Neuronal stem cell (in vitro differentiated cells): ENCODE measurements at regions not wholly inside any gene's neighbourhood (a gene's known extent, or its start where the extent isn't known, plus 50 kb on each side); places are given as distances from the start of the nearest gene placed in this dataset.
A peak's percentile ranks its signal among the peaks of the same experiment; 100 is the strongest.
"Not testable (repeated sequence)": the region's sequence is repeated elsewhere in the genome, so short reads cannot be mapped to it uniquely, and the experiment has no call there.

ENCODE experiments used
- DNase-seq: peaks from one replicate; pipeline ENCODE4 v3.0.0-alpha.2; 2013; ENCODE audit warnings: low spot score
- H2AFZ ChIP-seq: one replicate; pipeline ENCODE4 v1.6.1; 2013; ENCODE audit warnings: mild to moderate bottlenecking, low read length, inconsistent platforms
- H2AK5ac ChIP-seq: 2 replicates; pipeline ENCODE4 v1.6.1; 2013; ENCODE audit warnings: low read depth, mild to moderate bottlenecking, inconsistent platforms, low read length, moderate library complexity, mixed read lengths
- H2BK120ac ChIP-seq: 2 replicates; pipeline ENCODE4 v1.6.1; 2013; ENCODE audit warnings: low read depth, mild to moderate bottlenecking, inconsistent platforms, low read length, moderate library complexity, mixed read lengths
- H2BK12ac ChIP-seq: one replicate; pipeline ENCODE4 v1.6.1; 2013; ENCODE audit warnings: low read length, inconsistent platforms
- H2BK15ac ChIP-seq: 2 replicates; pipeline ENCODE4 v1.6.1; 2013; ENCODE audit warnings: mild to moderate bottlenecking, low read length, inconsistent platforms, mixed read lengths
- H2BK5ac ChIP-seq: one replicate; pipeline ENCODE4 v1.6.1; 2013; ENCODE audit warnings: inconsistent platforms, mild to moderate bottlenecking, low read length, moderate library complexity
- H3K14ac ChIP-seq: one replicate; pipeline ENCODE4 v1.6.1; 2013; ENCODE audit warnings: low read length, inconsistent platforms
- H3K18ac ChIP-seq: 2 replicates; pipeline ENCODE4 v1.6.1; 2013; ENCODE audit warnings: low read length, inconsistent platforms
- H3K23ac ChIP-seq: 2 replicates; pipeline ENCODE4 v1.6.1; 2013; ENCODE audit warnings: low read depth, mild to moderate bottlenecking, mixed read lengths, low read length, inconsistent platforms; ENCODE audit not compliant: poor library complexity
- H3K27ac ChIP-seq: replicated peaks from 3 replicates; pipeline ENCODE4 v1.5.1; 2013; ENCODE audit warnings: low read length, inconsistent platforms
- H3K27me3 ChIP-seq, 3 experiments: 2 replicates each; pipeline ENCODE4 v1.6.1; 2013; ENCODE audit warnings: low read length in 3 of 3, mild to moderate bottlenecking in 2 of 3, inconsistent platforms in 1 of 3, low read depth in 1 of 3, mixed read lengths in 1 of 3, moderate library complexity in 1 of 3; ENCODE audit not compliant: control insufficient read depth in 3 of 3, insufficient read depth in 3 of 3
- H3K36me3 ChIP-seq, 2 donors: replicated peaks in 1 of 2; 2 replicates each; pipeline ENCODE4 v1.6.1; 2013; ENCODE audit warnings: low read length in 2 of 2; ENCODE audit not compliant: control insufficient read depth in 2 of 2, insufficient read depth in 2 of 2
- H3K4ac ChIP-seq: 2 replicates; pipeline ENCODE4 v1.6.1; 2013; ENCODE audit warnings: inconsistent platforms, mild to moderate bottlenecking, low read length, moderate library complexity
- H3K4me1 ChIP-seq, 2 donors: 1 replicate in 1 of 2; 2 replicates in 1 of 2; pipeline ENCODE4 v1.6.1; 2013; ENCODE audit warnings: low read length in 2 of 2, low read depth in 1 of 2; ENCODE audit not compliant: control insufficient read depth in 2 of 2, insufficient read depth in 1 of 2
- H3K4me2 ChIP-seq: one replicate; pipeline ENCODE4 v1.6.1; 2013; ENCODE audit warnings: mild to moderate bottlenecking, low read length, inconsistent platforms; ENCODE audit not compliant: insufficient read depth, poor library complexity, severe bottlenecking
- H3K4me3 ChIP-seq, 2 donors: 2 replicates each; pipeline ENCODE4 v1.5.1; 2013; ENCODE audit warnings: low read length in 2 of 2, mild to moderate bottlenecking in 2 of 2, inconsistent platforms in 1 of 2, moderate library complexity in 1 of 2
- H3K79me1 ChIP-seq: one replicate; pipeline ENCODE4 v1.6.1; 2013; ENCODE audit warnings: low read depth, mild to moderate bottlenecking, inconsistent platforms, low read length, moderate library complexity
- H3K9ac ChIP-seq: one replicate; pipeline ENCODE4 v1.6.1; 2013; ENCODE audit warnings: mild to moderate bottlenecking, low read depth, low read length, inconsistent platforms; ENCODE audit not compliant: poor library complexity
- H3K9me3 ChIP-seq, 2 donors: replicated peaks in 1 of 2; 2 replicates each; pipeline versions ENCODE3 to v1.6.1; 2013; ENCODE audit warnings: low read length in 2 of 2, mild to moderate bottlenecking in 2 of 2, inconsistent platforms in 1 of 2, low read depth in 1 of 2, mixed read lengths in 1 of 2, moderate library complexity in 1 of 2; ENCODE audit not compliant: control insufficient read depth in 2 of 2, insufficient read depth in 1 of 2
- H4K8ac ChIP-seq: one replicate; pipeline ENCODE4 v1.6.1; 2013; ENCODE audit warnings: low read depth, mild to moderate bottlenecking, inconsistent platforms, low read length, moderate library complexity
- H4K91ac ChIP-seq: one replicate; pipeline ENCODE4 v1.6.1; 2013; ENCODE audit warnings: low read length, low read depth, mild to moderate bottlenecking, inconsistent platforms; ENCODE audit not compliant: poor library complexity
- WGBS, 2 donors: extraction: QIAGEN DNeasy Blood & Tissue Kit; methylation state at CpG; one replicate each; pipeline ENCODE4 v1.1.7; 2013; ENCODE audit warnings: missing lambda C conversion rate in 2 of 2, mixed read lengths in 1 of 2; ENCODE audit not compliant: insufficient read length in 2 of 2, insufficient replicate concordance in 1 of 2; ENCODE audit errors: extremely low coverage in 2 of 2; 5-methylcytosine and 5-hydroxymethylcytosine counted together

GRCh38 chr2:37733955-37734354 lies 62.5 kb upstream of the CDC42EP3 start:
- H3K79me1 ChIP-seq, H2BK15ac ChIP-seq, H3K9ac ChIP-seq, H2BK12ac ChIP-seq, H2AK5ac ChIP-seq, H3K4me2 ChIP-seq, H3K27me3 ChIP-seq, H3K36me3 ChIP-seq, DNase-seq, H3K4ac ChIP-seq, H4K91ac ChIP-seq, H2BK120ac ChIP-seq, H3K18ac ChIP-seq, H3K9me3 ChIP-seq, H2BK5ac ChIP-seq, H3K14ac ChIP-seq, H3K4me3 ChIP-seq, H3K27ac ChIP-seq, H3K23ac ChIP-seq, H4K8ac ChIP-seq, H3K4me1 ChIP-seq: not testable (repeated sequence)
- H2AFZ ChIP-seq, result peak overlapping the region; percentile 81

- H3K27ac ChIP-seq, H3K4me3 ChIP-seq, DNase-seq, H2BK12ac ChIP-seq, H3K4me1 ChIP-seq, H2BK15ac ChIP-seq, H3K9ac ChIP-seq, H3K18ac ChIP-seq, H2AFZ ChIP-seq, H3K14ac ChIP-seq, H3K9me3 ChIP-seq, H2BK5ac ChIP-seq, H4K8ac ChIP-seq, H4K91ac ChIP-seq, H2AK5ac ChIP-seq, H3K27me3 ChIP-seq, H3K23ac ChIP-seq, H3K4me2 ChIP-seq, H3K4ac ChIP-seq, H3K79me1 ChIP-seq, H2BK120ac ChIP-seq, H3K36me3 ChIP-seq: not testable (repeated sequence)
- WGBS, 2 donors, result no CpG with 5 or more reads among the region's 8 CpGs
Observed at GRCh38 chr2:37734891-37735523, 63.6 kb upstream of the CDC42EP3 start.

- not testable (repeated sequence) for H3K9ac ChIP-seq, H2BK12ac ChIP-seq, H3K27me3 ChIP-seq, H3K9me3 ChIP-seq, H3K4ac ChIP-seq, H3K27ac ChIP-seq, H2BK5ac ChIP-seq, H4K8ac ChIP-seq, H2BK15ac ChIP-seq, H2BK120ac ChIP-seq, H2AK5ac ChIP-seq, H3K4me1 ChIP-seq, H3K79me1 ChIP-seq, H3K14ac ChIP-seq, H3K18ac ChIP-seq, H4K91ac ChIP-seq, H2AFZ ChIP-seq, H3K4me3 ChIP-seq, H3K23ac ChIP-seq, H3K4me2 ChIP-seq, DNase-seq, H3K36me3 ChIP-seq
Observed at GRCh38 chr2:37735524-37735910, 64.1 kb upstream of the CDC42EP3 start.

- Histone ChIP-seq H2AFZ (no peak overlapping the region), H2AK5ac (no peak overlapping the region), H3K27ac (no peak overlapping the region), H3K9me3 (no peaks in the 10 kb centered on the region), H3K18ac (no peak overlapping the region), H3K23ac (no peak overlapping the region), H3K79me1 (no peaks in the 10 kb centered on the region), H4K8ac (no peak overlapping the region), H3K4me2 (no peak overlapping the region), H3K4ac (no peak overlapping the region), H3K27me3 (no peaks in the 10 kb centered on the region), H3K4me3 (no peak overlapping the region), H4K91ac (no peak overlapping the region), H3K36me3 (no peaks in the 10 kb centered on the region), H2BK15ac (no peak overlapping the region), H2BK12ac (no peak overlapping the region), H3K14ac (no peak overlapping the region), H3K9ac (no peak overlapping the region), H2BK5ac (no peak overlapping the region), H2BK120ac (no peak overlapping the region), H3K4me1 (peaks cover 2 to 9% of the 10 kb centered on the region in 2 donors)
- DNase-seq, result no peak
Observed at GRCh38 chr2:37737507-37737906, 66.1 kb upstream of the CDC42EP3 start.
